Thyroid gland (tissue), 4 donors: ENCODE measurements at regions not wholly inside any gene's neighbourhood (a gene's known extent, or its start where the extent isn't known, plus 50 kb on each side); places are given as distances from the start of the nearest gene placed in this dataset.

Source experiments
- DNase-seq, 2 donors: peaks; one replicate each; pipeline ENCODE4 v3.0.0-alpha.2; 2019
- H3K27ac ChIP-seq, 3 donors: fragments of 200-600 bp; sonication (generic); 1 replicate in 2 of 3; 2 replicates in 1 of 3; pipeline ENCODE4 v1.5.1; 2016 to 2019; ENCODE audit warnings: mild to moderate bottlenecking in 1 of 3, moderate library complexity in 1 of 3
- H3K27me3 ChIP-seq: fragments of 200-600 bp; sonication (generic); one replicate; pipeline ENCODE4 v1.5.1; 2019
- H3K36me3 ChIP-seq, 2 donors: fragments of 200-600 bp; sonication (generic); one replicate each; pipeline ENCODE4 v1.5.1; 2016 to 2019
- H3K4me1 ChIP-seq, 2 donors: fragments of 200-600 bp; sonication (generic); one replicate each; pipeline ENCODE4 v1.5.1; 2017 to 2019
- H3K4me3 ChIP-seq, 3 donors: fragments of 200-600 bp; sonication (generic); replicated peaks in 1 of 3; 1 replicate in 2 of 3; 2 replicates in 1 of 3; pipeline ENCODE4 v1.5.1; 2016; ENCODE audit warnings: mild to moderate bottlenecking in 1 of 3
- H3K9me3 ChIP-seq: fragments of 200-600 bp; sonication (generic); one replicate; pipeline ENCODE4 v1.5.1; 2017
- CTCF ChIP-seq, 6 experiments: fragments of 200-600 bp in 3 of 6; fragments of 450-650 bp in 3 of 6; sonication (generic) in 3 of 6; IDR thresholded peaks; one replicate each; pipeline ENCODE4 v1.5.1; 2016 to 2019; ENCODE audit warnings: antibody characterized with exemption in 6 of 6, mild to moderate bottlenecking in 2 of 6, inconsistent platforms in 1 of 6, moderate library complexity in 1 of 6
- POLR2A ChIP-seq, 2 donors: fragments of 450-650 bp; IDR thresholded peaks; one replicate each; pipeline ENCODE4 v1.6.1; 2017; ENCODE audit warnings: antibody characterized with exemption in 2 of 2, mild to moderate bottlenecking in 2 of 2, moderate library complexity in 1 of 2
- WGBS, 2 donors: methylation state at CpG; one replicate each; pipeline ENCODE4 v1.1.5; 2017; 5-methylcytosine and 5-hydroxymethylcytosine counted together
- intact Hi-C: fragments of 100-400 bp; cut with DNase I; formaldehyde crosslinking; loops from one replicate; pipeline ENCODE4 v1.15.1; 2023

GRCh38 chr18:78685250-78685979 lies 294.2 kb upstream of the SALL3 start:
- TF ChIP-seq POLR2A (IDR thresholded peaks at IDR 0.05) (no peak), CTCF (IDR thresholded peaks at IDR 0.05) (no peak)
- no peak overlapping the region for H3K27ac ChIP-seq
- no peaks in the 10 kb centered on the region for H3K4me1 ChIP-seq
- intact Hi-C loops = no loop called here
- DNase-seq = no peak
- H3K9me3 ChIP-seq = no peaks in the 10 kb centered on the region
- no peaks in the 10 kb centered on the region for H3K36me3 ChIP-seq
- no peaks in the 10 kb centered on the region for H3K27me3 ChIP-seq
- WGBS, 2 donors = 80 to 83% methylated on average over 21 to 22 of the region's 23 CpGs
- H3K4me3 ChIP-seq = no peak overlapping the region

- no peak for DNase-seq
- Histone ChIP-seq H3K4me3 (no peak overlapping the region), H3K9me3 (no peaks in the 10 kb centered on the region), H3K27me3 (no peaks in the 10 kb centered on the region), H3K4me1 (no peaks in the 10 kb centered on the region), H3K27ac (no peak overlapping the region), H3K36me3 (no peaks in the 10 kb centered on the region)
- intact Hi-C loops = no loop called here
- TF ChIP-seq POLR2A (IDR thresholded peaks at IDR 0.05) (no peak), CTCF (IDR thresholded peaks at IDR 0.05) (no peak)
- 85 to 87% methylated on average over 24 to 26 of the region's 26 CpGs for WGBS, 2 donors
Measured at GRCh38 chr18:78685980-78686530, 293.6 kb upstream of the SALL3 start.

GRCh38 chr18:78686976-78687685 lies 292.5 kb upstream of the SALL3 start:
- WGBS, 2 donors = 85 to 91% methylated on average over 15 to 16 of the region's 16 CpGs

GRCh38 chr18:78687736-78688135 lies 291.9 kb upstream of the SALL3 start:
- DNase-seq = no peak
- no peaks in the 10 kb centered on the region for H3K36me3 ChIP-seq
- no peak overlapping the region for H3K4me3 ChIP-seq
- H3K27ac ChIP-seq = no peak overlapping the region
- H3K27me3 ChIP-seq = no peaks in the 10 kb centered on the region
- H3K4me1 ChIP-seq = no peaks in the 10 kb centered on the region
- no peak for TF ChIP-seq POLR2A (IDR thresholded peaks at IDR 0.05)
- no peak for TF ChIP-seq CTCF (IDR thresholded peaks at IDR 0.05)
- no peaks in the 10 kb centered on the region for H3K9me3 ChIP-seq
- WGBS, 2 donors = 60 to 77% methylated on average over 2 to 4 of the region's 7 CpGs
- intact Hi-C loops = no loop called here

More at GRCh38 chr18:78686976-78687685, 292.5 kb upstream of the SALL3 start:
- DNase-seq = no peak
- Histone ChIP-seq H3K9me3 (no peaks in the 10 kb centered on the region), H3K27me3 (no peaks in the 10 kb centered on the region), H3K4me1 (no peaks in the 10 kb centered on the region), H3K27ac (no peak overlapping the region), H3K4me3 (no peak overlapping the region), H3K36me3 (no peaks in the 10 kb centered on the region)
- intact Hi-C loops = no loop called here
- TF ChIP-seq POLR2A (IDR thresholded peaks at IDR 0.05) (no peak), CTCF (IDR thresholded peaks at IDR 0.05) (no peak)

GRCh38 chr18:78688249-78688648 lies 291.4 kb upstream of the SALL3 start:
- WGBS, 2 donors = 85 to 88% methylated on average over 12 of the region's 12 CpGs
- no peak for DNase-seq
- no peaks in the 10 kb centered on the region for H3K9me3 ChIP-seq
- no peak overlapping the region for H3K4me3 ChIP-seq
- no peaks in the 10 kb centered on the region for H3K36me3 ChIP-seq
- TF ChIP-seq CTCF (IDR thresholded peaks at IDR 0.05) = no peak
- no peak for TF ChIP-seq POLR2A (IDR thresholded peaks at IDR 0.05)
- H3K27ac ChIP-seq = no peak overlapping the region
- intact Hi-C loops = no loop called here
- H3K4me1 ChIP-seq = no peaks in the 10 kb centered on the region
- no peaks in the 10 kb centered on the region for H3K27me3 ChIP-seq
